Spinal cord (tissue), 9 donors: ENCODE measurements at regions not wholly inside any gene's neighbourhood (a gene's known extent, or its start where the extent isn't known, plus 50 kb on each side); places are given as distances from the start of the nearest gene placed in this dataset.

Source experiments
- DNase-seq, 6 donors: peaks; one replicate each; pipeline versions ENCODE4 v3.0.0 to v3.0.0-alpha.2; 2013 to 2015; ENCODE audit warnings: low spot score in 6 of 6, low read depth in 4 of 6
- H3K27ac ChIP-seq: one replicate; pipeline ENCODE4 v1.5.1; 2013; ENCODE audit warnings: low read depth, low read length, control low read depth
- H3K27me3 ChIP-seq: one replicate; pipeline ENCODE4 v1.6.1; 2013; ENCODE audit warnings: low read length; ENCODE audit not compliant: control insufficient read depth, insufficient read depth
- H3K36me3 ChIP-seq: one replicate; pipeline ENCODE4 v1.6.1; 2013; ENCODE audit warnings: low read length; ENCODE audit not compliant: control insufficient read depth, insufficient read depth
- H3K4me1 ChIP-seq: one replicate; pipeline ENCODE4 v1.6.1; 2013; ENCODE audit warnings: low read length; ENCODE audit not compliant: control insufficient read depth, insufficient read depth
- H3K4me3 ChIP-seq: one replicate; pipeline ENCODE4 v1.5.1; 2013; ENCODE audit warnings: low read depth, low read length, control low read depth
- H3K9me3 ChIP-seq: one replicate; pipeline ENCODE4 v1.6.1; 2013; ENCODE audit warnings: low read length; ENCODE audit not compliant: control insufficient read depth, insufficient read depth
- WGBS: methylation state at CpG from one replicate; pipeline ENCODE4 v1.1.5; 2013; ENCODE audit warnings: missing lambda C conversion rate; ENCODE audit not compliant: insufficient coverage; 5-methylcytosine and 5-hydroxymethylcytosine counted together
- donor health status: healthy.

DNA sequence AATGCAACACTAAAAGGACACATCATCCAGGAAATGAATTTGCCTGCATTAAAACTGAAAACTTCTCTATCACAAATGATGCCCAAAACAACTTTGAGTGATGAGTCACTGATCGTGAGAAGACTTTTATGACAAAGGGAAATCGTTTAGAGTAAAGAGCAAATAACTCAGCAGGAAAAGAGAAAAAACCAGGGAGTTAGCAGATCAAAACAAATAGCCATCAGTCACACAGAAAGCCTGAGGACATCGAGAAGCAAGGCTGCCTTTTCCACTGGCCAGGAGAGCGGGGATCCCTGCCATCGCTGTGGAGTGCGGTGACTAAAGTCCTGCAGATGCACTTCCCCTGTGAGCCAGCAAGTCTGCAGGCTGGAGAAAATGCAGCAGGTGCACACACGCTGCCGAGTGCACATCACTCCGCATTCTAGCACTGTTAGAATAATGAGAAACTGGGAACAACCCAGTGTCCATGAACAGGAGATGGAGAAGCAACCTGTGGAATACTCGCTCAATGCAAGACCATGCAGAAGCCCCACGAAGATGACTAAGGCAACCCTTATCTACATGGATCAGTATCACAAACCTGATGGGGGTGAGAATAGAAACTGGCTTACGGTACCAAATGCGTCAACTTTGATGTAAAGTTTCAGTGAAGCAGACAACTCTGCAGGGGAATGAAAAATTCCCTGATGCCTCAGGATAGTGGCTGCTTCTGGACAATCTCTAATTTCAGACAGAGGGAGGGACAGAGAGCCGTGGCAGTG is 86.4 kb downstream of the NSMCE3 start:
- Histone ChIP-seq H3K36me3 (no peaks in the 10 kb centered on the region), H3K27ac (no peak overlapping the region), H3K4me1 (no peaks in the 10 kb centered on the region), H3K27me3 (no peaks in the 10 kb centered on the region), H3K4me3 (no peak overlapping the region), H3K9me3 (no peaks in the 10 kb centered on the region)
- 69% methylated on average over 12 of the region's 14 CpGs for WGBS
- no peak for DNase-seq

- H3K27ac ChIP-seq, result no peak overlapping the region
- DNase-seq, result no peak
- H3K9me3 ChIP-seq, result no peaks in the 10 kb centered on the region
- no peaks in the 10 kb centered on the region for H3K4me1 ChIP-seq
- no peaks in the 10 kb centered on the region for H3K27me3 ChIP-seq
- H3K36me3 ChIP-seq, result no peaks in the 10 kb centered on the region
- no peak overlapping the region for H3K4me3 ChIP-seq
- WGBS, result no CpG with 5 or more reads among the region's 2 CpGs
Observed at GRCh38 chr15:29182590-29182989, 87.0 kb downstream of the NSMCE3 start.

GRCh38 chr15:29172742-29173725 is 96.6 kb downstream of the NSMCE3 start:
- 95% methylated on average over 19 of the region's 23 CpGs for WGBS
- H3K4me1 ChIP-seq, result no peaks in the 10 kb centered on the region
- no peaks in the 10 kb centered on the region for H3K9me3 ChIP-seq
- H3K4me3 ChIP-seq, result no peak overlapping the region
- H3K27ac ChIP-seq, result no peak overlapping the region
- H3K36me3 ChIP-seq, result no peaks in the 10 kb centered on the region
- H3K27me3 ChIP-seq, result no peaks in the 10 kb centered on the region
- DNase-seq, result no peak

GRCh38 chr15:29170521-29170920 is 99.1 kb downstream of the NSMCE3 start:
- DNase-seq, result peak in 1 of 6 donors; percentile 79
- H3K4me3 ChIP-seq, result no peak overlapping the region
- WGBS, result 57% methylated on average over 2 of the region's 3 CpGs

More at GRCh38 chr15:29170521-29170920, 99.1 kb downstream of the NSMCE3 start:
- Histone ChIP-seq H3K36me3 (no peaks in the 10 kb centered on the region), H3K9me3 (no peaks in the 10 kb centered on the region), H3K4me1 (no peaks in the 10 kb centered on the region), H3K27me3 (no peaks in the 10 kb centered on the region), H3K27ac (no peak overlapping the region)
